H1 (cell line): ENCODE measurements at regions not wholly inside any gene's neighbourhood (a gene's known extent, or its start where the extent isn't known, plus 50 kb on each side); places are given as distances from the start of the nearest gene placed in this dataset.

Experiments used
- CTCF ChIA-PET: fragments of 300-600 bp; sonication (Branson Sonifier 250); formaldehyde crosslinking; loops from one replicate; lab custom pipeline; 2021; ENCODE audit not compliant: partially characterized antibody; lab: Charles Lee
- POLR2A ChIA-PET: fragments of 300-600 bp; sonication (Branson Sonifier 250); formaldehyde crosslinking; loops from one replicate; lab custom pipeline; 2021; ENCODE audit warnings: inconsistent platforms; ENCODE audit not compliant: partially characterized antibody; lab: Charles Lee
- DNase-seq, 2 experiments: peaks; one replicate each; pipeline versions ENCODE4 v3.0.0 to v3.0.0-alpha.2; 2010 to 2022; ENCODE audit warnings: low spot score in 2 of 2, low read depth in 1 of 2, mixed read lengths in 1 of 2
- FAIRE-seq: peaks from 2 replicates; lab custom pipeline; 2011; peaks lifted over from hg19 to GRCh38; lab: Jason Lieb, UNC
- H2AFZ ChIP-seq: 2 replicates; pipeline ENCODE4 v1.8.1; 2012; ENCODE audit warnings: low read length, inconsistent platforms
- H2AK5ac ChIP-seq: 2 replicates; pipeline ENCODE4 v1.6.1; 2013; ENCODE audit warnings: low read depth, low read length
- H2BK120ac ChIP-seq: replicated peaks from 2 replicates; pipeline ENCODE3; 2013; ENCODE audit warnings: low read depth, low read length, inconsistent platforms
- H2BK12ac ChIP-seq: 2 replicates; pipeline ENCODE4 v1.6.1; 2013; ENCODE audit warnings: low read depth, low read length
- H2BK15ac ChIP-seq: 2 replicates; pipeline ENCODE4 v1.6.1; 2013; ENCODE audit warnings: low read length
- H2BK20ac ChIP-seq: 2 replicates; pipeline ENCODE4 v1.6.1; 2013; ENCODE audit warnings: low read length
- H2BK5ac ChIP-seq: 2 replicates; pipeline ENCODE4 v1.6.1; 2013; ENCODE audit warnings: low read depth, low read length
- H3K14ac ChIP-seq: 2 replicates; pipeline ENCODE4 v1.6.1; 2013; ENCODE audit warnings: inconsistent platforms; ENCODE audit not compliant: insufficient read length
- H3K18ac ChIP-seq: 2 replicates; pipeline ENCODE4 v1.6.1; 2013; ENCODE audit warnings: low read length; ENCODE audit errors: extremely low read depth
- H3K23ac ChIP-seq: 2 replicates; pipeline ENCODE4 v1.6.1; 2013; ENCODE audit warnings: inconsistent platforms; ENCODE audit not compliant: insufficient read length
- H3K23me2 ChIP-seq: 2 replicates; pipeline ENCODE4 v1.6.1; 2013; ENCODE audit warnings: low read depth, low read length
- H3K27ac ChIP-seq: 2 replicates; pipeline ENCODE4 v1.6.1; 2011; ENCODE audit warnings: low read depth, low read length, inconsistent platforms
- H3K27me3 ChIP-seq, 4 experiments: replicated peaks in 1 of 4; 1 replicate in 1 of 4; 2 replicates in 3 of 4; pipeline versions ENCODE4 v1.6.1 to v1.8.1; 2011 to 2013; ENCODE audit warnings: low read length in 3 of 4, mild to moderate bottlenecking in 3 of 4, inconsistent platforms in 2 of 4, mixed read lengths in 2 of 4, moderate library complexity in 1 of 4; ENCODE audit not compliant: control insufficient read depth in 3 of 4, insufficient read depth in 3 of 4; ENCODE audit errors: extremely low read depth in 1 of 4
- H3K36me3 ChIP-seq, 4 experiments: 2 replicates each; pipeline versions ENCODE4 v1.6.1 to v1.8.1; 2011 to 2013; ENCODE audit warnings: mild to moderate bottlenecking in 4 of 4, low read length in 3 of 4, moderate library complexity in 2 of 4, control low read depth in 1 of 4, inconsistent platforms in 1 of 4; ENCODE audit not compliant: insufficient read depth in 4 of 4, control insufficient read depth in 2 of 4
- H3K4ac ChIP-seq: replicated peaks from 2 replicates; pipeline ENCODE3; 2013; ENCODE audit warnings: low read length, low read depth, mixed read lengths, inconsistent platforms; ENCODE audit not compliant: insufficient read length
- H3K4me1 ChIP-seq, 4 experiments: replicated peaks in 1 of 4; 1 replicate in 1 of 4; 2 replicates in 3 of 4; pipeline versions ENCODE4 v1.6.1 to v1.8.1; 2011 to 2013; ENCODE audit warnings: low read length in 3 of 4, inconsistent platforms in 2 of 4, mixed read lengths in 1 of 4; ENCODE audit not compliant: insufficient read depth in 4 of 4, control insufficient read depth in 3 of 4
- H3K4me2 ChIP-seq, 2 experiments: 2 replicates each; pipeline versions ENCODE4 v1.6.1 to v1.8.1; 2011 to 2013; ENCODE audit warnings: low read depth in 2 of 2, low read length in 2 of 2, control low read depth in 1 of 2, inconsistent platforms in 1 of 2, mild to moderate bottlenecking in 1 of 2; ENCODE audit not compliant: insufficient read depth in 1 of 2
- H3K4me3 ChIP-seq, 4 experiments: fragments of 200-600, 300-600 bp in 1 of 4; sonication (generic), shearing (Covaris generic), sonication (Bioruptor Twin) in 1 of 4; 2 replicates each; pipeline versions ENCODE4 v1.5.1 to v1.8.1; 2011 to 2016; ENCODE audit warnings: low read length in 4 of 4, low read depth in 3 of 4, control low read depth in 2 of 4, inconsistent platforms in 2 of 4, mild to moderate bottlenecking in 2 of 4, mixed read lengths in 1 of 4, moderate library complexity in 1 of 4; ENCODE audit not compliant: insufficient read depth in 2 of 4; ENCODE audit errors: extremely low read depth in 1 of 4
- H3K56ac ChIP-seq: replicated peaks from 2 replicates; pipeline ENCODE3; 2013; ENCODE audit warnings: low read depth, mild to moderate bottlenecking, mixed read lengths, low read length, inconsistent platforms; ENCODE audit not compliant: insufficient read length
- H3K79me1 ChIP-seq: 2 replicates; pipeline ENCODE4 v1.6.1; 2013; ENCODE audit warnings: low read depth, low read length, control low read depth
- H3K79me2 ChIP-seq, 2 experiments: 2 replicates each; pipeline versions ENCODE4 v1.6.1 to v1.8.1; 2012 to 2013; ENCODE audit warnings: low read length in 2 of 2, mild to moderate bottlenecking in 2 of 2, inconsistent platforms in 1 of 2; ENCODE audit not compliant: insufficient read depth in 2 of 2, control insufficient read depth in 1 of 2
- H3K9ac ChIP-seq, 4 experiments: replicated peaks in 1 of 4; 1 replicate in 1 of 4; 2 replicates in 3 of 4; pipeline versions ENCODE4 v1.6.1 to v1.8.1; 2011 to 2013; ENCODE audit warnings: low read depth in 3 of 4, low read length in 3 of 4, control low read depth in 2 of 4, mild to moderate bottlenecking in 2 of 4, moderate library complexity in 2 of 4, inconsistent platforms in 1 of 4; ENCODE audit errors: extremely low read depth in 1 of 4
- H3K9me3 ChIP-seq, 2 experiments: 2 replicates each; pipeline versions ENCODE4 v1.6.1 to v1.8.1; 2012 to 2013; ENCODE audit warnings: mild to moderate bottlenecking in 2 of 2, moderate library complexity in 2 of 2, control low read depth in 1 of 2, inconsistent platforms in 1 of 2, low read depth in 1 of 2, low read length in 1 of 2, mixed read lengths in 1 of 2; ENCODE audit not compliant: insufficient read depth in 2 of 2
- H4K20me1 ChIP-seq, 2 experiments: replicated peaks in 1 of 2; 2 replicates each; pipeline versions ENCODE3 to v1.8.1; 2011 to 2013; ENCODE audit warnings: inconsistent platforms in 2 of 2, low read length in 2 of 2, mild to moderate bottlenecking in 1 of 2; ENCODE audit not compliant: insufficient read depth in 2 of 2, control insufficient read depth in 1 of 2
- H4K5ac ChIP-seq: 2 replicates; pipeline ENCODE4 v1.6.1; 2013; ENCODE audit warnings: low read length, low read depth, mixed read lengths, inconsistent platforms; ENCODE audit not compliant: insufficient read length
- H4K8ac ChIP-seq: 2 replicates; pipeline ENCODE4 v1.8.0; 2013; ENCODE audit warnings: mild to moderate bottlenecking, moderate library complexity, low read length, inconsistent platforms; ENCODE audit not compliant: insufficient read depth; ENCODE audit errors: extremely low read depth
- H4K91ac ChIP-seq: replicated peaks from 2 replicates; pipeline ENCODE3; 2013; ENCODE audit warnings: low read length, mixed read lengths, inconsistent platforms; ENCODE audit not compliant: insufficient read length
- FOSL1 ChIP-seq: IDR thresholded peaks from 2 replicates; pipeline ENCODE4 v1.6.1; 2011; ENCODE audit warnings: mild to moderate bottlenecking, low read depth, low read length, moderate library complexity; ENCODE audit not compliant: insufficient read depth
- RNF2 ChIP-seq: fragments of 200-900, 300-1000 bp; sonication (generic); IDR thresholded peaks from 2 replicates; pipeline ENCODE4 v1.7.1; 2016; ENCODE audit warnings: borderline replicate concordance, low read depth, mild to moderate bottlenecking, antibody characterized with exemption, low read length; ENCODE audit not compliant: poor library complexity, severe bottlenecking; ENCODE audit errors: missing control alignments
- WGBS, 2 experiments: shearing (Covaris generic) in 1 of 2; methylation state at CpG; one replicate each; pipeline versions ENCODE4 v1.1.6 to v1.1.7; 2013 to 2015; ENCODE audit warnings: low lambda C conversion rate in 2 of 2, mixed read lengths in 2 of 2, inconsistent platforms in 1 of 2, low coverage in 1 of 2, missing lambda C conversion rate in 1 of 2; ENCODE audit not compliant: insufficient replicate concordance in 2 of 2, insufficient coverage in 1 of 2, insufficient read length in 1 of 2; ENCODE audit errors: extremely low coverage in 1 of 2, missing lambda C conversion rate in 1 of 2; 5-methylcytosine and 5-hydroxymethylcytosine counted together
- TF ChIP-seq, protein P1 (sequence below): IDR thresholded peaks from 2 replicates; pipeline ENCODE4 v1.6.1; 2011; ENCODE audit warnings: low read length, improper control_type of control experiment
- TF ChIP-seq, protein P2 (sequence below): IDR thresholded peaks from 2 replicates; pipeline ENCODE4 v1.6.1; 2011; ENCODE audit warnings: low read depth, mild to moderate bottlenecking, low read length; ENCODE audit not compliant: insufficient read depth

DNA sequence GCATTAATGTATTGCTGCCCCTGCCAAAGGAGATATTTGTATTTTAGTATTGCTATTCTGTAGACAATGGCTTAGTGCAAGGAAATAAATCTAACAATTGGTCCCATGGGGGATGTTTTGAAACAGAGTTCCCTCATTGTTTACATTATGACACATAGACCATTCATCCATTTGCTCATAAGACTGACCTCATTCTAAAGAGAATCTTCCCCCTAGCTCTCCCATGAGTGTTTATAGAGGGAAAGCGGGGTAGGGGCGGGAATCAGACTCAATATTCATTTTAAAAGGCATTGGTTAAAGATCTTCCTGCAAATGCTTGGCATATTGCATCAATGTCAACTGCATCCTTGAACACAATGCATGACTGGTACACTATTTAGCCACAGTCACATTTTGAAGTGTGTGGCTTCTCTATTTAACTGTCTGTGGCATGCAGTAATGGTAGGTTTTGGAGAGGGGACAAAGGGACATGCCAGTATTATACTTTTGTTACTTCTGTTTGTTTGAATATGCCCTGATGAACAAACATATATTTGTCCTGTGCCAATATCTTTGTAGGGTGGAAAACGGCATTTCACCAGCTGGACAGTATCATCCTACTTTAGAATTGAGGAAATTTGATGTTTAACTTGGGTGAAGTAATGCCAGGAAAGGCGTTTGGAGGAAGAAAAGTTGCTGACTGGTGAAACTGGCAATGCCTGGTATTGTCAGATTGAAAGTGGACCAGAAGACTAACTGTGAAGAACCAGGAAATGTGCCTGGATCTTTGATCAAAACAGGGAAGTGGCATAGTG, 84.1 kb upstream of the MEGF10 start:
- no peak for FAIRE-seq
- WGBS, 2 experiments = 92% methylated on average over 4 of the region's 4 CpGs; no CpG with 5 or more reads in 1 of the 2 experiments
- Histone ChIP-seq H2BK20ac (no peak overlapping the region), H3K14ac (no peak overlapping the region), H2BK5ac (no peak overlapping the region), H3K56ac (no peak overlapping the region), H3K9me3 (no peaks in the 10 kb centered on the region), H4K91ac (no peak overlapping the region), H3K23ac (no peak overlapping the region), H3K79me2 (no peaks in the 10 kb centered on the region), H3K23me2 (no peaks in the 10 kb centered on the region), H2AK5ac (no peak overlapping the region), H3K79me1 (no peaks in the 10 kb centered on the region), H3K27ac (no peak overlapping the region), H3K4me2 (no peak overlapping the region), H4K5ac (no peak overlapping the region), H4K8ac (no peak overlapping the region), H3K27me3 (no peaks in the 10 kb centered on the region), H3K36me3 (no peaks in the 10 kb centered on the region), H2AFZ (no peak overlapping the region), H3K9ac (no peak overlapping the region), H2BK12ac (no peak overlapping the region), H2BK15ac (no peak overlapping the region), H2BK120ac (no peak overlapping the region), H3K18ac (no peak overlapping the region), H3K4me3 (no peak overlapping the region), H3K4ac (no peak overlapping the region), H3K4me1 (peaks cover 0 to 4% (median 0%) of the 10 kb centered on the region in 4 experiments; a peak in 3 of 7 replicates), H4K20me1 (no peaks in the 10 kb centered on the region)
- TF ChIP-seq FOSL1 (no peak), RNF2 (no peak)
- TF ChIP-seq, protein P1, sequence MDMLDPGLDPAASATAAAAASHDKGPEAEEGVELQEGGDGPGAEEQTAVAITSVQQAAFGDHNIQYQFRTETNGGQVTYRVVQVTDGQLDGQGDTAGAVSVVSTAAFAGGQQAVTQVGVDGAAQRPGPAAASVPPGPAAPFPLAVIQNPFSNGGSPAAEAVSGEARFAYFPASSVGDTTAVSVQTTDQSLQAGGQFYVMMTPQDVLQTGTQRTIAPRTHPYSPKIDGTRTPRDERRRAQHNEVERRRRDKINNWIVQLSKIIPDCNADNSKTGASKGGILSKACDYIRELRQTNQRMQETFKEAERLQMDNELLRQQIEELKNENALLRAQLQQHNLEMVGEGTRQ = no peak
- TF ChIP-seq, protein P2, sequence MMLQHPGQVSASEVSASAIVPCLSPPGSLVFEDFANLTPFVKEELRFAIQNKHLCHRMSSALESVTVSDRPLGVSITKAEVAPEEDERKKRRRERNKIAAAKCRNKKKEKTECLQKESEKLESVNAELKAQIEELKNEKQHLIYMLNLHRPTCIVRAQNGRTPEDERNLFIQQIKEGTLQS = no peak
- CTCF ChIA-PET = no interaction called here
- DNase-seq = no peak
- POLR2A ChIA-PET = no interaction called here
